Natural killer cell (primary cell): ENCODE measurements at regions not wholly inside any gene's neighbourhood (a gene's known extent, or its start where the extent isn't known, plus 50 kb on each side); places are given as distances from the start of the nearest gene placed in this dataset.

ENCODE experiments used
- ATAC-seq, 3 donors: fragments of 150-1000 bp in 2 of 3; fragments of 200-7000 bp in 1 of 3; cut with Tn5 transposase; 1 replicate in 1 of 3; 2 replicates in 2 of 3; pipeline ENCODE4 v1.10.0; 2021; ENCODE audit warnings: mild to moderate bottlenecking in 2 of 3, moderate library complexity in 2 of 3
- DNase-seq, 2 donors: peaks; one replicate each; pipeline versions ENCODE4 v3.0.0 to v3.0.0-alpha.2; 2013 to 2021; ENCODE audit warnings: mixed read lengths in 1 of 2
- H3K27ac ChIP-seq: one replicate; pipeline ENCODE4 v1.5.1; 2013; ENCODE audit warnings: mild to moderate bottlenecking, low read length
- H3K27me3 ChIP-seq: one replicate; pipeline ENCODE4 v1.6.1; 2013; ENCODE audit warnings: low read length; ENCODE audit not compliant: control insufficient read depth, insufficient read depth
- H3K36me3 ChIP-seq: one replicate; pipeline ENCODE4 v1.6.1; 2013; ENCODE audit warnings: low read length; ENCODE audit not compliant: control insufficient read depth, insufficient read depth
- H3K4me1 ChIP-seq: one replicate; pipeline ENCODE4 v1.6.1; 2013; ENCODE audit warnings: low read length; ENCODE audit not compliant: control insufficient read depth, insufficient read depth
- H3K4me3 ChIP-seq: one replicate; pipeline ENCODE4 v1.5.1; 2013; ENCODE audit warnings: low read length
- H3K9me3 ChIP-seq: one replicate; pipeline ENCODE4 v1.6.1; 2013; ENCODE audit warnings: low read length; ENCODE audit not compliant: control insufficient read depth, insufficient read depth
- H3K27ac Mint-ChIP-seq, 2 donors: one replicate each; pipeline ENCODE4 v1.8.0; 2022; ENCODE audit warnings: mild to moderate bottlenecking in 2 of 2, mixed read lengths in 2 of 2, moderate library complexity in 1 of 2
- H3K27me3 Mint-ChIP-seq, 2 donors: one replicate each; pipeline ENCODE4 v1.8.0; 2022; ENCODE audit warnings: low read depth in 2 of 2, mixed read lengths in 2 of 2
- H3K36me3 Mint-ChIP-seq: one replicate; pipeline ENCODE4 v1.8.0; 2022; ENCODE audit warnings: mixed read lengths
- H3K4me1 Mint-ChIP-seq, 2 donors: one replicate each; pipeline ENCODE4 v1.8.0; 2022; ENCODE audit warnings: mixed read lengths in 2 of 2
- H3K4me3 Mint-ChIP-seq: one replicate; pipeline ENCODE4 v1.8.0; 2022; ENCODE audit warnings: mild to moderate bottlenecking, moderate library complexity, mixed read lengths
- H3K9me3 Mint-ChIP-seq, 2 donors: one replicate each; pipeline ENCODE4 v1.8.0; 2022; ENCODE audit warnings: mixed read lengths in 2 of 2
- WGBS: methylation state at CpG from one replicate; pipeline ENCODE4 v1.1.7; 2013; ENCODE audit warnings: missing lambda C conversion rate; ENCODE audit not compliant: insufficient coverage; 5-methylcytosine and 5-hydroxymethylcytosine counted together
- intact Hi-C: fragments of 100-400 bp; cut with micrococcal nuclease; formaldehyde crosslinking; loops from one replicate; pipeline ENCODE4 v1.14.2; 2022
- TF ChIP-seq, protein P1 (sequence below): fragments of 200-600 bp; IDR thresholded peaks from one replicate; pipeline ENCODE4 v1.8.0; 2022; ENCODE audit warnings: antibody characterized with exemption

DNA sequence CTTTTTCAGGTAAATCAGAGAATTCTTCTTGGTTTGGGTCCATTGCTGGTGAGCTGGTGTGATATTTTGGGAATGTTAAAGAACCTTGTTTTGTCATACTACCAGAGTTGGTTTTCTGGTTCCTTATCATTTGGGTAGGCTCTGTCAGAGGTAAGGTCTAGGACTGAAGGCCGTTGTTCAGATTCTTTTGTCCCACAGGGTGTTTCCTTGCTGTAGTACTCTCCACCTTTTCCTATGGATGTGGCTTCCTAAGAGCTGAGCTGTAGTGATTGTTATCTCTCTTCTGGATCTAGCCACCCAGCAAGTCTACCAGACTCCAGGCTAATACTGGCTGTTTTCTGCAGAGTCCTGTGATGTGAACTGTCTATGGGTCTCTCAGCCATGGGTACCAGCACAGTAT, 367.5 kb upstream of the GATB start:
- Mint-ChIP-seq H3K4me1 (no peaks in the 10 kb centered on the region), H3K27me3 (peaks cover 6 to 8% of the 10 kb centered on the region in 2 donors), H3K4me3 (no peak overlapping the region), H3K36me3 (peaks cover 16% of the 10 kb centered on the region), H3K27ac (no peak overlapping the region), H3K9me3 (peaks cover 4 to 6% of the 10 kb centered on the region in 2 donors)
- Histone ChIP-seq H3K9me3 (no peaks in the 10 kb centered on the region), H3K27me3 (no peaks in the 10 kb centered on the region), H3K27ac (no peak overlapping the region), H3K36me3 (no peaks in the 10 kb centered on the region), H3K4me1 (no peaks in the 10 kb centered on the region), H3K4me3 (no peak overlapping the region)
- ATAC-seq (no peak), DNase-seq (no peak)
- intact Hi-C loops, result no loop called here
- 100% methylated on average over 1 of the region's 1 CpG for WGBS
- TF ChIP-seq, protein P1, sequence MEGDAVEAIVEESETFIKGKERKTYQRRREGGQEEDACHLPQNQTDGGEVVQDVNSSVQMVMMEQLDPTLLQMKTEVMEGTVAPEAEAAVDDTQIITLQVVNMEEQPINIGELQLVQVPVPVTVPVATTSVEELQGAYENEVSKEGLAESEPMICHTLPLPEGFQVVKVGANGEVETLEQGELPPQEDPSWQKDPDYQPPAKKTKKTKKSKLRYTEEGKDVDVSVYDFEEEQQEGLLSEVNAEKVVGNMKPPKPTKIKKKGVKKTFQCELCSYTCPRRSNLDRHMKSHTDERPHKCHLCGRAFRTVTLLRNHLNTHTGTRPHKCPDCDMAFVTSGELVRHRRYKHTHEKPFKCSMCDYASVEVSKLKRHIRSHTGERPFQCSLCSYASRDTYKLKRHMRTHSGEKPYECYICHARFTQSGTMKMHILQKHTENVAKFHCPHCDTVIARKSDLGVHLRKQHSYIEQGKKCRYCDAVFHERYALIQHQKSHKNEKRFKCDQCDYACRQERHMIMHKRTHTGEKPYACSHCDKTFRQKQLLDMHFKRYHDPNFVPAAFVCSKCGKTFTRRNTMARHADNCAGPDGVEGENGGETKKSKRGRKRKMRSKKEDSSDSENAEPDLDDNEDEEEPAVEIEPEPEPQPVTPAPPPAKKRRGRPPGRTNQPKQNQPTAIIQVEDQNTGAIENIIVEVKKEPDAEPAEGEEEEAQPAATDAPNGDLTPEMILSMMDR, result no peak

DNA sequence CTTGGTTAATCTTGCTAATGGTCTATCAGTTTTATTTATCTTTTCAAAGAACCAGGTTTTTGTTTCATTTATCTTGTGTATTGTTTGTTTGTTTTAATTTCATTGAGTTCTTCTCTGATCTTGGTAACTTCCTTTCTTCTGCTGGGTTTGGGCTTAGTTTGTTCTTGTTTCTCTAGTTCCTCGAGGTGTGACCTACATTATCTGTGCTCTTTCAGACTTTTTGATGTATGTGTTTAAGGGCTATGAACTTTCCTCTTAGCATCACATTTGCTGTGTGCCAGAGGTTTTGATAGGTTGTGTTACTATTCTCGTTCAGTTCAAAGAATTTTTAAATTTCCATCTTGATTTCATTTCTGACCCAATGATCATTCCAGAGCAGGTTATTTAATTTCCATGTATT, 365.4 kb upstream of the GATB start:
- no peaks in the 10 kb centered on the region for H3K36me3 ChIP-seq
- H3K4me3 ChIP-seq, result no peak overlapping the region
- ATAC-seq (no peak), DNase-seq (no peak)
- Mint-ChIP-seq H3K4me3 (no peak overlapping the region), H3K27me3 (peaks cover 0 to 6% of the 10 kb centered on the region in 2 donors), H3K36me3 (peaks cover 23% of the 10 kb centered on the region), H3K27ac (no peak overlapping the region), H3K9me3 (peaks cover 4 to 6% of the 10 kb centered on the region in 2 donors), H3K4me1 (no peaks in the 10 kb centered on the region)
- H3K4me1 ChIP-seq, result no peaks in the 10 kb centered on the region
- TF ChIP-seq, protein P1, result no peak
- no peak overlapping the region for H3K27ac ChIP-seq
- H3K27me3 ChIP-seq, result no peaks in the 10 kb centered on the region
- WGBS, result no CpG with 5 or more reads among the region's 2 CpGs
- intact Hi-C loops, result no loop called here
- no peaks in the 10 kb centered on the region for H3K9me3 ChIP-seq

DNA sequence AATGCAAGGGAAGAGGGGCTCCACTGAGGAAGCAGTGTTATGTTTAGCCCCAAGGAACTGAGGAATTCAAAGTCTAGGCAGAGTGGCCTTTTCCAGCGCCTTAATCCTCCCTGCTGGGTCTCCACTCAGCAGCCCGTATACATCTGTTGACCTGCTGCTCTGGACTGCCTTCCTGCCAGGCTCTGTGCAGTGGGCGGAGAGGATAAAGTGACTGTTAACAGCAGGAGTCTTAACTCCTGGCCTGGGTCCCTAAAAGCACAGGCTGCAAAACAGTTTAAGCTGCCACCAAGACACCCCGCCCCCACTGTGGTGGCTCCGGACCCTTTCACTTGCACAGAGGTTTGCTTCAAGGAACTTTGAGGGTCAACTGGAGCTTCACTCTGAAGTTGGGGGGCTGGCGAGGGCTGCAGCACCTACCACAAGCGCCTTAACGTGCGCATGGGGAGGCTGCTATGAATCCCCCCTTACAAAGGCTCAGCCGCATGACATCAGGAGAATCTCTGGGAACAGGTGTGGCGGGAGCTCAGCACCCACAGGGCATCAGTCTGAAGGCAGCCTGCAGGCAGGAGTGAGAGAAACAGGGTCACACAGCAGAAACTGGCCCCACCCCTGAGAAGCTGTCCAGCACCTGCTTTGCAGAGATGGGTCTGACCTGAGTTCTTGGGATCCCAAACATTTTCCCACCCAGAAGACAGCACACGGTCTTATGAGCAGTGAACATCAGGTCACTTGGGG, 358.2 kb upstream of the GATB start:
- Histone ChIP-seq H3K4me3 (no peak overlapping the region), H3K27ac (no peak overlapping the region), H3K36me3 (no peaks in the 10 kb centered on the region), H3K9me3 (no peaks in the 10 kb centered on the region), H3K27me3 (no peaks in the 10 kb centered on the region), H3K4me1 (peaks cover 31% of the 10 kb centered on the region)
- Mint-ChIP-seq H3K4me3 (no peak overlapping the region), H3K27ac (no peak overlapping the region), H3K4me1 (peaks cover 32 to 37% of the 10 kb centered on the region in 2 donors), H3K9me3 (peaks cover 3 to 7% of the 10 kb centered on the region in 2 donors), H3K36me3 (peaks cover 7% of the 10 kb centered on the region), H3K27me3 (peaks cover 0 to 3% of the 10 kb centered on the region in 2 donors)
- TF ChIP-seq, protein P1, result no peak
- ATAC-seq (no peak), DNase-seq (no peak)
- intact Hi-C loops, result no loop called here
- WGBS, result 94% methylated on average over 11 of the region's 12 CpGs
